ENCODE measurements at regions not wholly inside any gene's neighbourhood (a gene's known extent, or its start where the extent isn't known, plus 50 kb on each side); places are given as distances from the start of the nearest gene placed in this dataset.

DNA sequence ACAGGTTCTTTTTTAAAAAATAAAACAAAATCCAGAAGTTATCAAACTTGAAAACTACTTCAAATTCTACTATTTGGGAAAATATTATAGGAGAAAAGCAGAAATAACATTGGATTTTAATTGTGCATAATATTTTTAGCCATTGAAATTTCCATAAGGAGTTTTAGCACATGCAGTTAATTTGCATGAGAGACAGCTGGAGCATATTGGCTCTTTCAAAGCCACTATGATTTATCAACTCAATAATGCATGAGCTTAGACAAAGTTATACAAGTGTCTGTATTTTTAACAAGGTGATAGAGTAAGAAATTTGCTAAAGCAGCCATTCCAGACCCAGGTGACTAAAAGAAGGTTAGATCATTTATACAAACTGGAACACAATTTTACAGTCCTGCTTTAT lies 189.0 kb upstream of the TFAP2D start:
- BruUV-seq (replicated peaks) = no TSS peak
- Histone ChIP-seq H3K36me3 (ENCODE audit: insufficient read depth, low read length, poor library complexity, severe bottlenecking) (no peaks in the 10 kb centered on the region), H3K27ac (ENCODE audit: low read depth, low read length, poor library complexity, severe bottlenecking) (no peak overlapping the region), H3K4me1 (ENCODE audit: insufficient read depth, low read length, poor library complexity, severe bottlenecking) (no peaks in the 10 kb centered on the region), H3K9me3 (ENCODE audit: low read depth, low read length, poor library complexity, severe bottlenecking) (no peaks in the 10 kb centered on the region), H3K27me3 (replicated peaks; ENCODE audit: insufficient read depth, low read depth, low read length, poor library complexity) (peaks cover 31% of the 10 kb centered on the region), H3K4me3 (ENCODE audit: low read depth, low read length, poor library complexity, severe bottlenecking) (no peak overlapping the region)
- POLR2A ChIA-PET (ENCODE audit: low non-redundant PET) = no interaction called here
- no peak for TF ChIP-seq EZH2 (IDR thresholded peaks at IDR 0.05; ENCODE audit: borderline replicate concordance, low read depth, low read length, poor library complexity, severe bottlenecking)
- TF ChIP-seq, protein P1, sequence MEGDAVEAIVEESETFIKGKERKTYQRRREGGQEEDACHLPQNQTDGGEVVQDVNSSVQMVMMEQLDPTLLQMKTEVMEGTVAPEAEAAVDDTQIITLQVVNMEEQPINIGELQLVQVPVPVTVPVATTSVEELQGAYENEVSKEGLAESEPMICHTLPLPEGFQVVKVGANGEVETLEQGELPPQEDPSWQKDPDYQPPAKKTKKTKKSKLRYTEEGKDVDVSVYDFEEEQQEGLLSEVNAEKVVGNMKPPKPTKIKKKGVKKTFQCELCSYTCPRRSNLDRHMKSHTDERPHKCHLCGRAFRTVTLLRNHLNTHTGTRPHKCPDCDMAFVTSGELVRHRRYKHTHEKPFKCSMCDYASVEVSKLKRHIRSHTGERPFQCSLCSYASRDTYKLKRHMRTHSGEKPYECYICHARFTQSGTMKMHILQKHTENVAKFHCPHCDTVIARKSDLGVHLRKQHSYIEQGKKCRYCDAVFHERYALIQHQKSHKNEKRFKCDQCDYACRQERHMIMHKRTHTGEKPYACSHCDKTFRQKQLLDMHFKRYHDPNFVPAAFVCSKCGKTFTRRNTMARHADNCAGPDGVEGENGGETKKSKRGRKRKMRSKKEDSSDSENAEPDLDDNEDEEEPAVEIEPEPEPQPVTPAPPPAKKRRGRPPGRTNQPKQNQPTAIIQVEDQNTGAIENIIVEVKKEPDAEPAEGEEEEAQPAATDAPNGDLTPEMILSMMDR (conservative IDR thresholded peaks at IDR 0.05; ENCODE audit: low read depth, low read length) = no peak
- CTCF ChIA-PET = no interaction called here
- intact Hi-C loops (cut with micrococcal nuclease; ENCODE audit: unreplicated experiment) = no loop called here
- DNase-seq (ENCODE audit: low spot score) = no peak

DNA sequence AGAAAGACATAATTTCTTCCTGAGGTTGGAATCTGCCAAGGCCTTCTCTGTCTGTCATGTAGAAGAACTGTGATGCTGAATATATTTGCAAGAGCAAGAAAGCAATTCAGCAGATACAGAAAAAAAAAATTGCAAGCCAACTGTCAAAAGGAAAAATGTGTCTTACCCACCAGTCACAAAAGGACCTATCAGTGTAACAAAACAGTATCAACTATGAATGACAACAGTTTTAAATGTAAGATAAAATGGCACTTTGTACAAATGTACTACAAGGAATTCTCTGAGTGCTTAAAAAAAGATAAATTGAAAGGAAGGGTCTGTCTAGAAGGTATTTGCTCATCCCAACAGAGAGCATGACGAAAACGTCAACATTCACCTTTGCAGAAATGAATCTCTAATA lies 185.3 kb upstream of the TFAP2D start:
- POLR2A ChIA-PET (ENCODE audit: low non-redundant PET) = no interaction called here

DNA sequence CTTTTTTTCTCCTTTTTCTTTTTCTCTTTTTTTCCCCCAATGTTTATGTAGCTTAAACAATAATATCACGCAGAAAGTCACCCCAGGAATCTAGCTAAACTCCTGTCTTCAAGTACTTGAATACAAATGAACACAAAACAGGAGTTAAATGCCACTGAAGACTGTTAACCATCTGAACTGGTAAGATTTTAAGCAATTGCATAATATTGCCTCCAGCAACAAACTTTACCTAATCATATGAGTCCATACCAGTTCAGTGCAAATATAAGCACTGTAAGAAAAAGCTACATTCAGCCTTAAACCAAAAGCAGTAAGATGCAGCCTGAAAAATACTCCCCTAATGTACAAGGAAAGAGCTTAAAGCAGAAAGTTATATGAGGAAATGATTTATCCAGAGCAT lies 173.9 kb upstream of the TFAP2D start:
- peaks cover 4% of the 10 kb centered on the region for H3K27me3 ChIP-seq (replicated peaks; ENCODE audit: insufficient read depth, low read depth, low read length, poor library complexity)
- POLR2A ChIA-PET (ENCODE audit: low non-redundant PET) = no interaction called here
- intact Hi-C loops (cut with micrococcal nuclease; ENCODE audit: unreplicated experiment) = no loop called here
- TF ChIP-seq, protein P1 (conservative IDR thresholded peaks at IDR 0.05; ENCODE audit: low read depth, low read length) = no peak
- TF ChIP-seq EZH2 (IDR thresholded peaks at IDR 0.05; ENCODE audit: borderline replicate concordance, low read depth, low read length, poor library complexity, severe bottlenecking) = no peak
- no peaks in the 10 kb centered on the region for H3K9me3 ChIP-seq (ENCODE audit: low read depth, low read length, poor library complexity, severe bottlenecking)
- no peak for DNase-seq (ENCODE audit: low spot score)
- H3K4me1 ChIP-seq (ENCODE audit: insufficient read depth, low read length, poor library complexity, severe bottlenecking) = no peaks in the 10 kb centered on the region
- CTCF ChIA-PET = no interaction called here
- H3K27ac ChIP-seq (ENCODE audit: low read depth, low read length, poor library complexity, severe bottlenecking) = no peak overlapping the region
- BruUV-seq (replicated peaks) = no TSS peak
- H3K36me3 ChIP-seq (ENCODE audit: insufficient read depth, low read length, poor library complexity, severe bottlenecking) = no peaks in the 10 kb centered on the region
- no peak overlapping the region for H3K4me3 ChIP-seq (ENCODE audit: low read depth, low read length, poor library complexity, severe bottlenecking)

More for the DNA sequence above, 185.3 kb upstream of the TFAP2D start:
- H3K27me3 ChIP-seq (replicated peaks; ENCODE audit: insufficient read depth, low read depth, low read length, poor library complexity) = peaks cover 35% of the 10 kb centered on the region
- H3K27ac ChIP-seq (ENCODE audit: low read depth, low read length, poor library complexity, severe bottlenecking) = no peak overlapping the region
- no peaks in the 10 kb centered on the region for H3K4me1 ChIP-seq (ENCODE audit: insufficient read depth, low read length, poor library complexity, severe bottlenecking)
- TF ChIP-seq, protein P1 (conservative IDR thresholded peaks at IDR 0.05; ENCODE audit: low read depth, low read length) = no peak
- TF ChIP-seq EZH2 (IDR thresholded peaks at IDR 0.05; ENCODE audit: borderline replicate concordance, low read depth, low read length, poor library complexity, severe bottlenecking) = no peak
- BruUV-seq (replicated peaks) = no TSS peak
- CTCF ChIA-PET = no interaction called here
- no peaks in the 10 kb centered on the region for H3K36me3 ChIP-seq (ENCODE audit: insufficient read depth, low read length, poor library complexity, severe bottlenecking)
- no peak overlapping the region for H3K4me3 ChIP-seq (ENCODE audit: low read depth, low read length, poor library complexity, severe bottlenecking)
- H3K9me3 ChIP-seq (ENCODE audit: low read depth, low read length, poor library complexity, severe bottlenecking) = no peaks in the 10 kb centered on the region
- no peak for DNase-seq (ENCODE audit: low spot score)
- intact Hi-C loops (cut with micrococcal nuclease; ENCODE audit: unreplicated experiment) = no loop called here

All from A673 (cell line).